HG02938 (cell line): ENCODE measurements at regions not wholly inside any gene's neighbourhood (a gene's known extent, or its start where the extent isn't known, plus 50 kb on each side); places are given as distances from the start of the nearest gene placed in this dataset.
"Not testable (repeated sequence)": the region's sequence is repeated elsewhere in the genome, so short reads cannot be mapped to it uniquely, and the experiment has no call there.

ENCODE experiments used
- ATAC-seq: cut with Tn5 transposase; IDR thresholded peaks from one replicate; pipeline ENCODE4 v1.9.1; 2021; ENCODE audit warnings: mild to moderate bottlenecking, moderate library complexity; ENCODE audit not compliant: unreplicated experiment

GRCh38 chr15:66882251-66883020 is 180.4 kb downstream of the SMAD6 start:
- no peak for ATAC-seq

- no peak for ATAC-seq
These were observed 181.4 kb downstream of the SMAD6 start for GRCh38 chr15:66883284-66883911.

GRCh38 chr15:66884115-66884622 is 181.2 kb upstream of the SMAD3 start:
- no peak for ATAC-seq

GRCh38 chr15:66884661-66885237 is 180.7 kb upstream of the SMAD3 start:
- no peak for ATAC-seq

GRCh38 chr15:66885281-66885915 is 180.0 kb upstream of the SMAD3 start:
- no peak for ATAC-seq

- no peak for ATAC-seq
These were observed 179.1 kb upstream of the SMAD3 start for GRCh38 chr15:66886241-66886675.

DNA sequence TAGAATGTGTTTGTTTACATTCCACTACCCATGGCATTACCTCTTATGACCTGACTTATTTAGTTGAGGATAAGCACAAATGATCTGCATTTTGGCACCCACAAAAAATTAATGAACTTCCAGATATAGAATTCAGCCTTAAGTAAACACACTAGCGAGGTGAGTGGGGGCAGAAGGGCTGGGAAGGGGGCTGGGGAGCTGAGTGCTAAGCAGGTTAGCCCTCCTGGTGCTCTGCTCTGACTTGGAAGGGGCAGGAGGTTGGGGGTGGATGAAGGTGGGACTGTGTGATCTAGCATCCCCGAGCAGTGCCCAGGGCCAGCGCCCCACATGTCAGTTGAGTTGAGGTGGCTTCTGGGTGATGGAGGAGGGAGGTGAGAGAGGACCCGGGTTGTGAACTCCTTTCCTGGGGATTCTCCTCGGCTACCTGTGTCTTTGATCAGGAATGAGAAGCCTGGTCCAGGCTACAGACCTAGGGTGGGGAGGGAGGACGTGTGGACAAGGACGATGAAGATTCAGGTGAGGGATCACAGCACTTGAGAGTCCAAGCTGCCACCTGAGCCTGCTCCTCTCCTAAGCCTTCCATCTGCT is 178.6 kb upstream of the SMAD3 start:
- no peak for ATAC-seq

- ATAC-seq: not testable (repeated sequence)
These were observed 176.1 kb upstream of the SMAD3 start for GRCh38 chr15:66889298-66889697.

DNA sequence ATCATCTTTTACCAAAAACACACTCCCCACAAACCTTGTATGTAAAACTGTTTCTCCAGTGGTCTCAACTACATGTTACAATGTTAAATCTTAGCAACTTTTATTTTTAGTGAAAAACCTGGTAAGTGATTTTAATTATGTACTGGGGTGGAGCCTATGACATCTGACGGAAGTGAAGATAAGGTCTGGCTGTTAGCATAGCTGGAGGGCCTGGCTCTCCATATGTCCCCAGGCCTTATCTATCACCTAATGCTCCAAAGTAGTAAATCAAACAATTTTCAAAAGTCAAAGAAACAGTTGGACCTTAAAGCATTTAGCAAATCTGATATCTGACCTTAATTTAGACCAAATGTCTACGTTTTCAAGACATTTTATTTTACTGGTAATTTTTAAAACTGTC is 173.6 kb upstream of the SMAD3 start:
- ATAC-seq: no peak

- no peak for ATAC-seq
These were observed 172.1 kb upstream of the SMAD3 start for GRCh38 chr15:66893294-66893693.

DNA sequence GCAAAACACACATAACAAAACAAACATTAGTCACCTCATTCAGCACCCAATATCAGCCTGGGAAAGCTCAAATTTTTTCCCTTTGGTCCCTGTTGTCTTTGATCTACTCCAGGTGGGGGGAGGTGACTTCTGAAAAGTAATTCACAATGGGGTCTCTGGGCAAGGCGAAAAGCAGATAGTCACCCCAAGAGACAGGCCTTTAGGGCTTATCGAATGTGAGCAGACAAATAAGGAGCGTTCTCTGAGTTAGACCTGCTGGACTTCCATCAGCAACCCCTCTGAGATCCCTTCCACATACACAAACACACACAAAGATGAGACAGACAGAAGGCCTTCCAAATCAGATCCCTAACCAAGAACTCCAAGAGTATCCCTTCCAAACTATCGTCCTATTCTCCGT is 171.0 kb upstream of the SMAD3 start:
- no peak for ATAC-seq

- ATAC-seq: no peak
These were observed 170.2 kb upstream of the SMAD3 start for GRCh38 chr15:66894986-66895780.

- no peak for ATAC-seq
These were observed 169.5 kb upstream of the SMAD3 start for GRCh38 chr15:66895794-66896453.

GRCh38 chr15:66896611-66897010 is 168.8 kb upstream of the SMAD3 start:
- no peak for ATAC-seq

DNA sequence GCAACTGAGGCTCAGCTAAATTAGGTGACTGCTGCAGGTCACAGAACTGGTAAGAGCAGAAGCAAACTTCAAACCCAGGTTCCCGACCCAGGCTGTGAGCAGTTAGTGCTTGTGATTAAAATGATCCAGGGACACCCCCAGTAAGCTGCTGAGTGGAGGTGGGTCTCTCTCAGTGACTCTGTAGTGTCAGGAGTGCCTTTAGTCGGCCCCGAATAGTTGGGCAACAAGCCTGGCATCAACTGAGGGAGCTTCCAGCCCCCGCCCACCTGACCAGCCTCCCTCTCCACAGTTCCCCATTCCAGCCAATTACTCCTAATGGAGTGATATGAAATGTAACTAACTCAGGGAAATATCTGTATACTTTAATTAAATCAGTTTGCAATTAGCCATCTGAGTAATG is 168.0 kb upstream of the SMAD3 start:
- no peak for ATAC-seq

DNA sequence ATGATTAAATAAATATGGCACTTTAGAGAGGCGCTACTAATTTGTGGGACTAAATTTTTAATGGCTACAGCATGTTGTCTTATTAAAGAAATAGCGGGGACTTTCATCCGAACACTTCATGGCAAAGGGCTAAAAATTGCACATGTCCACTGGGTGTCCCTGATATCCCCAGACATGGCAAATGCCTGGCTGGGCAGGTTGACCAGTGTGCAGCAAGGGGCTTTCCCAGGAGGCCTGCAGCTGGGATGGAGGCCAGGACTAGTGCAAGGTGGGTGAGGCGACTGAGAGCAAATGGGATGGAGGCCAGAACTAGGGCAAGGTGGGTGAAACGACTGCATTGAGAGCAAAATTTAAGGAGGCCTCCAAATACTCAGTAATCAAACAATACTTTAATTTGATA is 167.4 kb upstream of the SMAD3 start:
- ATAC-seq: no peak

- no peak for ATAC-seq
These were observed 166.6 kb upstream of the SMAD3 start for GRCh38 chr15:66898656-66899386.

- ATAC-seq: no peak
These were observed 165.6 kb upstream of the SMAD3 start for GRCh38 chr15:66899555-66900350.
